ENCODE measurements at regions not wholly inside any gene's neighbourhood (a gene's known extent, or its start where the extent isn't known, plus 50 kb on each side); places are given as distances from the start of the nearest gene placed in this dataset.

GRCh38 chr12:63222582-63222981, 71.6 kb upstream of the AVPR1A start:
- DNase-seq (ENCODE audit: low read depth) = no peak
- no peak overlapping the region for H3K4me3 ChIP-seq (ENCODE audit: control insufficient read depth, low read depth, low read length)
- TF ChIP-seq CTCF (IDR thresholded peaks at IDR 0.05; ENCODE audit: control insufficient read depth, insufficient read depth, low read depth, low read length, missing control alignments) = no peak

- TF ChIP-seq CTCF (IDR thresholded peaks at IDR 0.05; ENCODE audit: control insufficient read depth, insufficient read depth, low read depth, low read length, missing control alignments) = no peak
- H3K4me3 ChIP-seq (ENCODE audit: control insufficient read depth, low read depth, low read length) = no peak overlapping the region
- DNase-seq (ENCODE audit: low read depth) = no peak
Observed at GRCh38 chr12:63220921-63221320, 69.9 kb upstream of the AVPR1A start.

- DNase-seq (ENCODE audit: low read depth) = no peak
- H3K4me3 ChIP-seq (ENCODE audit: control insufficient read depth, low read depth, low read length) = no peak overlapping the region
- no peak for TF ChIP-seq CTCF (IDR thresholded peaks at IDR 0.05; ENCODE audit: control insufficient read depth, insufficient read depth, low read depth, low read length, missing control alignments)
Observed at GRCh38 chr12:63212316-63212715, 61.3 kb upstream of the AVPR1A start.

- no peak overlapping the region for H3K4me3 ChIP-seq (ENCODE audit: control insufficient read depth, low read depth, low read length)
- TF ChIP-seq CTCF (IDR thresholded peaks at IDR 0.05; ENCODE audit: control insufficient read depth, insufficient read depth, low read depth, low read length, missing control alignments) = no peak
- DNase-seq (ENCODE audit: low read depth) = no peak
Observed at GRCh38 chr12:63208956-63209355, 58.0 kb upstream of the AVPR1A start.

- H3K4me3 ChIP-seq (ENCODE audit: control insufficient read depth, low read depth, low read length) = no peak overlapping the region
- no peak for TF ChIP-seq CTCF (IDR thresholded peaks at IDR 0.05; ENCODE audit: control insufficient read depth, insufficient read depth, low read depth, low read length, missing control alignments)
- DNase-seq (ENCODE audit: low read depth) = no peak
Observed at GRCh38 chr12:63206909-63207308, 55.9 kb upstream of the AVPR1A start.

- H3K4me3 ChIP-seq (ENCODE audit: control insufficient read depth, low read depth, low read length) = no peak overlapping the region
- DNase-seq (ENCODE audit: low read depth) = no peak
- no peak for TF ChIP-seq CTCF (IDR thresholded peaks at IDR 0.05; ENCODE audit: control insufficient read depth, insufficient read depth, low read depth, low read length, missing control alignments)
Observed at GRCh38 chr12:63206494-63206893, 55.5 kb upstream of the AVPR1A start.
